Stomach (tissue), 8 donors: ENCODE measurements at regions not wholly inside any gene's neighbourhood (a gene's known extent, or its start where the extent isn't known, plus 50 kb on each side); places are given as distances from the start of the nearest gene placed in this dataset.

ENCODE experiments used
- DNase-seq, 2 donors: peaks; one replicate each; pipeline versions ENCODE4 v3.0.0 to v3.0.0-alpha.2; 2013 to 2019
- H3K27ac ChIP-seq, 5 donors: fragments of 200-600 bp in 4 of 5; sonication (generic) in 4 of 5; one replicate each; pipeline ENCODE4 v1.5.1; 2013 to 2019; ENCODE audit warnings: mild to moderate bottlenecking in 1 of 5, moderate library complexity in 1 of 5
- H3K27me3 ChIP-seq, 3 donors: fragments of 200-600 bp; sonication (generic); one replicate each; pipeline ENCODE4 v1.5.1; 2017 to 2019; ENCODE audit warnings: mixed run types in 1 of 3
- H3K36me3 ChIP-seq, 4 donors: fragments of 200-600 bp; sonication (generic); 1 replicate in 3 of 4; 2 replicates in 1 of 4; pipeline ENCODE4 v1.5.1; 2016 to 2019
- H3K4me1 ChIP-seq, 4 donors: fragments of 200-600 bp; sonication (generic); one replicate each; pipeline ENCODE4 v1.5.1; 2016 to 2019
- H3K4me3 ChIP-seq, 4 donors: fragments of 200-600 bp; sonication (generic) in 3 of 4; one replicate each; pipeline ENCODE4 v1.5.1; 2016 to 2019; ENCODE audit warnings: mild to moderate bottlenecking in 1 of 4
- H3K9me3 ChIP-seq, 4 donors: fragments of 200-600 bp; sonication (generic); one replicate each; pipeline ENCODE4 v1.5.1; 2016 to 2019
- CTCF ChIP-seq, 7 experiments: fragments of 450-650 bp in 4 of 7; fragments of 200-600 bp in 3 of 7; sonication (generic) in 3 of 7; IDR thresholded peaks; one replicate each; pipeline ENCODE4 v1.5.1; 2016 to 2019; ENCODE audit warnings: antibody characterized with exemption in 7 of 7, control low read depth in 2 of 7, mild to moderate bottlenecking in 1 of 7
- EP300 ChIP-seq: sonication (generic); formaldehyde crosslinking; IDR thresholded peaks from one replicate; pipeline ENCODE4 v1.6.1; 2017; ENCODE audit warnings: antibody characterized with exemption
- POLR2A ChIP-seq, 4 donors: fragments of 450-650 bp; IDR thresholded peaks; one replicate each; pipeline ENCODE4 v1.6.1; 2016; ENCODE audit warnings: antibody characterized with exemption in 4 of 4, control low read depth in 2 of 4, mild to moderate bottlenecking in 1 of 4, moderate library complexity in 1 of 4
- POLR2AphosphoS5 ChIP-seq, 3 donors: sonication (generic); formaldehyde crosslinking; IDR thresholded peaks; one replicate each; pipeline ENCODE4 v1.6.1; 2016; ENCODE audit warnings: antibody characterized with exemption in 3 of 3
- WGBS, 5 donors: extraction: QIAGEN DNeasy Blood & Tissue Kit in 3 of 5; methylation state at CpG; one replicate each; pipeline versions ENCODE4 v1.1.5 to v1.1.7; 2013 to 2018; 5-methylcytosine and 5-hydroxymethylcytosine counted together
- intact Hi-C: fragments of 100-400 bp; cut with DNase I; formaldehyde crosslinking; loops from one replicate; pipeline ENCODE4 v1.15.1; 2023; ENCODE audit warnings: low total_unique reads
- donor health status: healthy with polysubstance abuse.
- donor health status: Bipolar disorder and iron deficiency.
- donor health status: healthy.

- peak in 1 of 2 donors; percentile 41 for DNase-seq
- intact Hi-C loops = no loop called here
- Histone ChIP-seq H3K9me3 (no peaks in the 10 kb centered on the region), H3K27ac (no peak overlapping the region), H3K4me1 (no peaks in the 10 kb centered on the region), H3K36me3 (no peaks in the 10 kb centered on the region), H3K27me3 (no peaks in the 10 kb centered on the region), H3K4me3 (no peak overlapping the region)
- WGBS, 5 donors = 40 to 70% (median 44%) methylated on average over 6 of the region's 6 CpGs
- TF ChIP-seq CTCF (IDR thresholded peaks at IDR 0.05) = no peak
- TF ChIP-seq POLR2A (IDR thresholded peaks at IDR 0.05) = no peak
- TF ChIP-seq POLR2AphosphoS5 (IDR thresholded peaks at IDR 0.05) = no peak
- TF ChIP-seq EP300 = no peak
Measured at GRCh38 chr5:7190712-7191250, 205.2 kb upstream of the ADCY2 start.

- no peak overlapping the region for H3K27ac ChIP-seq
- H3K4me1 ChIP-seq = no peaks in the 10 kb centered on the region
- WGBS, 5 donors = 70 to 90% (median 74%) methylated on average over 3 of the region's 3 CpGs
- H3K36me3 ChIP-seq = no peaks in the 10 kb centered on the region
- no peak overlapping the region for H3K4me3 ChIP-seq
- TF ChIP-seq CTCF (IDR thresholded peaks at IDR 0.05) = no peak
- TF ChIP-seq POLR2AphosphoS5 (IDR thresholded peaks at IDR 0.05) = no peak
- no peak for TF ChIP-seq EP300
- TF ChIP-seq POLR2A (IDR thresholded peaks at IDR 0.05) = no peak
- intact Hi-C loops = no loop called here
- DNase-seq = no peak
- no peaks in the 10 kb centered on the region for H3K9me3 ChIP-seq
- H3K27me3 ChIP-seq = no peaks in the 10 kb centered on the region
Measured at GRCh38 chr5:7192016-7192415, 203.9 kb upstream of the ADCY2 start.

- no peak overlapping the region for H3K27ac ChIP-seq
- no peak overlapping the region for H3K4me3 ChIP-seq
- WGBS, 5 donors = 84 to 96% (median 95%) methylated on average over 1 of the region's 1 CpG
- TF ChIP-seq POLR2AphosphoS5 (IDR thresholded peaks at IDR 0.05) = no peak
- TF ChIP-seq CTCF (IDR thresholded peaks at IDR 0.05) = no peak
- TF ChIP-seq EP300 = no peak
- TF ChIP-seq POLR2A (IDR thresholded peaks at IDR 0.05) = no peak
- H3K9me3 ChIP-seq = peaks cover 0 to 6% (median 0%) of the 10 kb centered on the region in 4 donors
- H3K27me3 ChIP-seq = no peaks in the 10 kb centered on the region
- H3K36me3 ChIP-seq = no peaks in the 10 kb centered on the region
- no peak for DNase-seq
- no peaks in the 10 kb centered on the region for H3K4me1 ChIP-seq
- intact Hi-C loops = no loop called here
Measured at GRCh38 chr5:7202846-7203245, 193.1 kb upstream of the ADCY2 start.

GRCh38 chr5:7207979-7208378 lies 188.0 kb upstream of the ADCY2 start:
- WGBS, 5 donors = 83 to 97% (median 87%) methylated on average over 2 of the region's 2 CpGs
- intact Hi-C loops = no loop called here
- Histone ChIP-seq H3K36me3 (no peaks in the 10 kb centered on the region), H3K27ac (no peak overlapping the region), H3K4me3 (no peak overlapping the region), H3K9me3 (no peaks in the 10 kb centered on the region), H3K27me3 (no peaks in the 10 kb centered on the region), H3K4me1 (no peaks in the 10 kb centered on the region)
- TF ChIP-seq EP300 (no peak), CTCF (IDR thresholded peaks at IDR 0.05) (no peak), POLR2AphosphoS5 (IDR thresholded peaks at IDR 0.05) (no peak), POLR2A (IDR thresholded peaks at IDR 0.05) (no peak)
- DNase-seq = no peak
